ENCODE measurements at regions not wholly inside any gene's neighbourhood (a gene's known extent, or its start where the extent isn't known, plus 50 kb on each side); places are given as distances from the start of the nearest gene placed in this dataset.

DNA sequence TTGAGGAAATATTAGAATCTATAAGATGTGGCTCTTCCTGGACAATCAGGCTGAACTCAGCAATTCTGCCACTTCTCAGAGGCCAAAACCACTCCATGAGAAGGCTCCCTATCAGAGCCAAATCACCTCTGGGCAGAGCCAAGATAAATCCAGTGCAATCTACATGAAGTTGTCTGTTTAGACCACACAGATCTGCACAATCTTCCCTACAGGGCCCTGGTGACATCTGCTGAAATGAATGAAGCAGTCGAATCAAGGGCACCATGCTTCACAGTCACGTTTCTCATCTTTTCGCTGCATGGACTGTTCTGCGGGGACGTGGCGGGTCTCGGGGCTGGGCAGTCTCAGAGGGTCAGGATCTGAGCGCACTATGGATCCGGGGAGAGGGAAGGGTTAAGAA is 60.1 kb upstream of the CD93 start (continued):
- TF ChIP-seq ZNF354C (tag by site-specific recombination; IDR thresholded peaks at IDR 0.05; ENCODE audit: borderline replicate concordance, low read depth): no peak

DNA sequence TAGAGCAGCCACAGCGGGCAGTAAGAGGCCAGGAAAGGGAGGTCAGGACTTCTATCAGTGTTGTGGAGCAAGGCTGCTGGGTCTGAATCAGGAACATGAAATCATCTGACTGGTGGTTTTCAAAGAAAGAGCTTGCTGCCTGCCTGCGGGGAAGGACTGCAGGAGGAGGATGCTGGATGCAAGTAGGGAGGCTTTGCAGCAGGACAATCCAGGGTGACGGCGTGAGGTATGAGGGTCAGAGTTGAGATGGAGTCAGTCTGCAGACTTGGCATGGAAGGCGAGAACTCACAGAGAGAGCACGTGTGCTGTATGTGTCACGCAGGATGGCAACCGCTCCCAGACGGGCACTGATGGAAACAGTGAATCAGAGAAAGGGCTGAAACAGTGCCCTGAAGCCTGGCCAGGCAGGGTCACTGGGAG is 59.2 kb upstream of the CD93 start:
- ChIA-PET POLR2A (no interaction called here), CTCF (no interaction called here)
- Histone ChIP-seq H3K4me1 (ENCODE audit: control insufficient read depth, insufficient read depth, low read length) (no peaks in the 10 kb centered on the region), H3K36me3 (ENCODE audit: control insufficient read depth in 2 of 2, insufficient read depth in 1 of 2, low read length in 2 of 2) (no peaks in the 10 kb centered on the region), H3K9me3 (ENCODE audit: control insufficient read depth, insufficient read depth, low read depth, low read length) (no peaks in the 10 kb centered on the region), H3K27ac (ENCODE audit: extremely low read depth, low read depth, low read length) (no peak overlapping the region), H3K4me3 (ENCODE audit: low read depth, low read length) (no peak overlapping the region)
- TF ChIP-seq ZNF23 (tag by site-specific recombination; IDR thresholded peaks at IDR 0.05; ENCODE audit: borderline replicate concordance) (no peak), ZNF629 (tag by site-specific recombination; IDR thresholded peaks at IDR 0.05) (no peak), ZFP69B (tag by site-specific recombination; IDR thresholded peaks at IDR 0.05) (no peak), ZNF530 (tag by site-specific recombination; IDR thresholded peaks at IDR 0.05; ENCODE audit: low read depth) (no peak)

DNA sequence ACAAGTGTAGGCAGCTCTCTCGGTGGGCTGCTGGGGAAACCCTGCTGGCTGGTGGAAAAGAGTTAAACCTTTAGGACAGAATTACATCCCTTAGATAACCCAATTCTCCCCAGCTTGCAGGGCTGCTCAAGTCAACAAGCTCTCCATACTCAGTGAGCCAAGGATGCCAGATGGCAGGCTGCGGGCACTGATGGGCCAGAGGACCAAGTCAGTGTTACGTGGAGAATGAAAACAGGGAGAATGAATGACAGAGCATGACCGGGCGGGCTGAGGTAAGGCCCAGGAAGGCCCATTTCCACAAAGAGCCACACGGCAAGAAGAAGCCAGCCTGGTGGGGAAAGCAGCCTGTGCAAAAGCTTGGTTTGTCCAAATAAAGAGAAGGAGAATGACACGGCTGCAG is 58.7 kb upstream of the CD93 start:
- H3K27ac ChIP-seq (ENCODE audit: extremely low read depth, low read depth, low read length): no peak overlapping the region
- no peaks in the 10 kb centered on the region for H3K4me1 ChIP-seq (ENCODE audit: control insufficient read depth, insufficient read depth, low read length)
- no peak overlapping the region for H3K4me3 ChIP-seq (ENCODE audit: low read depth, low read length)
- ChIA-PET POLR2A (no interaction called here), CTCF (no interaction called here)
- H3K36me3 ChIP-seq (ENCODE audit: control insufficient read depth in 2 of 2, insufficient read depth in 1 of 2, low read length in 2 of 2): no peaks in the 10 kb centered on the region
- no peaks in the 10 kb centered on the region for H3K9me3 ChIP-seq (ENCODE audit: control insufficient read depth, insufficient read depth, low read depth, low read length)
- TF ChIP-seq ZNF510 (tag by site-specific recombination; IDR thresholded peaks at IDR 0.05; ENCODE audit: insufficient replicate concordance) (no peak), ZBTB7A (tag by site-specific recombination; IDR thresholded peaks at IDR 0.05; ENCODE audit: low read depth) (no peak)
- TF ChIP-seq, protein P1, sequence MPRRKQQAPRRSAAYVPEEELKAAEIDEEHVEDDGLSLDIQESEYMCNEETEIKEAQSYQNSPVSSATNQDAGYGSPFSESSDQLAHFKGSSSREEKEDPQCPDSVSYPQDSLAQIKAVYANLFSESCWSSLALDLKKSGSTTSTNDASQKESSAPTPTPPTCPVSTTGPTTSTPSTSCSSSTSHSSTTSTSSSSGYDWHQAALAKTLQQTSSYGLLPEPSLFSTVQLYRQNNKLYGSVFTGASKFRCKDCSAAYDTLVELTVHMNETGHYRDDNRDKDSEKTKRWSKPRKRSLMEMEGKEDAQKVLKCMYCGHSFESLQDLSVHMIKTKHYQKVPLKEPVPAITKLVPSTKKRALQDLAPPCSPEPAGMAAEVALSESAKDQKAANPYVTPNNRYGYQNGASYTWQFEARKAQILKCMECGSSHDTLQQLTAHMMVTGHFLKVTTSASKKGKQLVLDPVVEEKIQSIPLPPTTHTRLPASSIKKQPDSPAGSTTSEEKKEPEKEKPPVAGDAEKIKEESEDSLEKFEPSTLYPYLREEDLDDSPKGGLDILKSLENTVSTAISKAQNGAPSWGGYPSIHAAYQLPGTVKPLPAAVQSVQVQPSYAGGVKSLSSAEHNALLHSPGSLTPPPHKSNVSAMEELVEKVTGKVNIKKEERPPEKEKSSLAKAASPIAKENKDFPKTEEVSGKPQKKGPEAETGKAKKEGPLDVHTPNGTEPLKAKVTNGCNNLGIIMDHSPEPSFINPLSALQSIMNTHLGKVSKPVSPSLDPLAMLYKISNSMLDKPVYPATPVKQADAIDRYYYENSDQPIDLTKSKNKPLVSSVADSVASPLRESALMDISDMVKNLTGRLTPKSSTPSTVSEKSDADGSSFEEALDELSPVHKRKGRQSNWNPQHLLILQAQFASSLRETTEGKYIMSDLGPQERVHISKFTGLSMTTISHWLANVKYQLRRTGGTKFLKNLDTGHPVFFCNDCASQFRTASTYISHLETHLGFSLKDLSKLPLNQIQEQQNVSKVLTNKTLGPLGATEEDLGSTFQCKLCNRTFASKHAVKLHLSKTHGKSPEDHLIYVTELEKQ (tag by site-specific recombination; IDR thresholded peaks at IDR 0.05; ENCODE audit: borderline replicate concordance): no peak

DNA sequence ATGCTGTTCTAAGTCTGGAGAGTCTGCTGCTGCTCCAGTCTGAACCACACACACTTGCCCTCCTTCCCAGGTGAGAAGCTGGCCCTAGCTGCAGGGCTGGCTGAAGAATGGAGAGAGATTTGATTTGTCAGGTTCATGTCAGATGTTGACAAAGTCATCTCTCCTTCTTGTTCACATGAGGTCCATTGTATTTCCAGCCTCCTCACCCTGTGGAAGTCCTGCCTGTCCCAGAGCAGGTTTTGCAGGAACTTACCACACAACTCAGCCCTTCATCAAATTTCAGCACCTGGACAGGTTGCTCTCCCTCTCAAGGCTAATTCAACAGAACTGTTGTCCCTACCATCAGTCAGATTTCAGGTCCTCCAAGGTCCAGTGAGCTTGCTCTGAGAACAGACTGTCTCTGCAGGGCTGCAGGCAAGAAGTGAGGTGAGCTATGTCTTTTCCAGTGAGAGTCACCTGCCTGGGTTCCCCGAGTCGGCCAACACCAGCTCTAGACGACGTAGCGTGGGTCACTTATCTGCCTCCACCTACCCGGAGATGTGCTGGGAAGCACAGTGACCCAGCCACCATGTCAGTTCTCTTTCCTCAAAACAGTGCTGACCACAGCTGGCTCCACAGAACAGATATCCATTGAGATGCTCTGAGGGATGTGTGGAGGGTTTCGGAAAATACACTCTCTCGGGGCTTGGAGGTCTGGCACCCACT is 58.0 kb upstream of the CD93 start:
- H3K27ac ChIP-seq (ENCODE audit: extremely low read depth, low read depth, low read length): no peak overlapping the region
- H3K36me3 ChIP-seq (ENCODE audit: control insufficient read depth in 2 of 2, insufficient read depth in 1 of 2, low read length in 2 of 2): no peaks in the 10 kb centered on the region
- POLR2A ChIA-PET: no interaction called here
- TF ChIP-seq ZNF140 (tag by site-specific recombination; IDR thresholded peaks at IDR 0.05) (no peak), ZNF114 (tag by site-specific recombination; IDR thresholded peaks at IDR 0.05) (no peak)
- H3K4me3 ChIP-seq (ENCODE audit: low read depth, low read length): no peak overlapping the region
- H3K4me1 ChIP-seq (ENCODE audit: control insufficient read depth, insufficient read depth, low read length): no peaks in the 10 kb centered on the region
- H3K9me3 ChIP-seq (ENCODE audit: control insufficient read depth, insufficient read depth, low read depth, low read length): no peaks in the 10 kb centered on the region
- CTCF ChIA-PET: interaction anchor here (0.6 kb wide), 1 partner anchor 459 kb away, joined by 3 read pairs; no protein-coding TSS in a partner anchor

DNA sequence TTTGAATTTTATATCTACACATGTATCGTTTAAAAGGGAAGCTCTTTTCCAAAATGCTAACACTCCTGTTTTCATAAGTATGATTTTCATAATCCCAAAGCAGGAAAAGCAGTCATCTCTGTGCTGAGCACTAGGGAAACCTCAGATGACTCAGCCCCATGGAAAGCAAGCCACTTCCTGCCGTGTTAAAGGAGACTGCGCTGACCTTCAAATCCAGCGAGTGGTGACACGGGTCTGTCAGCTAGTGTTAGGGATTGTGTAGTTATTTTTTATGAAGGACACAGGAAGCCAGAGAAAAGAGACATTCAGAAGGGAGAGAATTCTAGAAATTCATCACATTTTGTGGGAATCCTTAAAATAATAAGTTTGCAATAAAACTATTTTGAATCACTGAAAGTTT is 57.0 kb upstream of the CD93 start:
- POLR2A ChIA-PET: no interaction called here
- H3K4me3 ChIP-seq (ENCODE audit: low read depth, low read length): no peak overlapping the region

More for the DNA sequence above, 57.0 kb upstream of the CD93 start:
- H3K9me3 ChIP-seq (ENCODE audit: control insufficient read depth, insufficient read depth, low read depth, low read length): no peaks in the 10 kb centered on the region
- no peak for TF ChIP-seq ZNF571 (tag by site-specific recombination; IDR thresholded peaks at IDR 0.05)
- no peak for TF ChIP-seq ZNF391 (tag by site-specific recombination; IDR thresholded peaks at IDR 0.05; ENCODE audit: borderline replicate concordance, low read depth)
- 0 out of 2 replicates have a peak, but pooled peaks have one; percentile 19 for TF ChIP-seq FEZF1 (tag by site-specific recombination; IDR thresholded peaks at IDR 0.05)
- TF ChIP-seq, protein P2, sequence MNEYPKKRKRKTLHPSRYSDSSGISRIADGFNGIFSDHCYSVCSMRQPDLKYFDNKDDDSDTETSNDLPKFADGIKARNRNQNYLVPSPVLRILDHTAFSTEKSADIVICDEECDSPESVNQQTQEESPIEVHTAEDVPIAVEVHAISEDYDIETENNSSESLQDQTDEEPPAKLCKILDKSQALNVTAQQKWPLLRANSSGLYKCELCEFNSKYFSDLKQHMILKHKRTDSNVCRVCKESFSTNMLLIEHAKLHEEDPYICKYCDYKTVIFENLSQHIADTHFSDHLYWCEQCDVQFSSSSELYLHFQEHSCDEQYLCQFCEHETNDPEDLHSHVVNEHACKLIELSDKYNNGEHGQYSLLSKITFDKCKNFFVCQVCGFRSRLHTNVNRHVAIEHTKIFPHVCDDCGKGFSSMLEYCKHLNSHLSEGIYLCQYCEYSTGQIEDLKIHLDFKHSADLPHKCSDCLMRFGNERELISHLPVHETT (tag by site-specific recombination; IDR thresholded peaks at IDR 0.05): no peak
- no peak for TF ChIP-seq ZNF585B (tag by site-specific recombination; IDR thresholded peaks at IDR 0.05)
- TF ChIP-seq PRDM1 (tag by site-specific recombination; IDR thresholded peaks at IDR 0.05): 0 out of 2 replicates have a peak, but pooled peaks have one; percentile 21
- TF ChIP-seq ZFP37 (tag by site-specific recombination; IDR thresholded peaks at IDR 0.05): no peak
- TF ChIP-seq TRIM28 (IDR thresholded peaks at IDR 0.05; ENCODE audit: borderline replicate concordance, low read length): peak; percentile 49; the same call in 1 of the 2 replicates
- no peaks in the 10 kb centered on the region for H3K36me3 ChIP-seq (ENCODE audit: control insufficient read depth in 2 of 2, insufficient read depth in 1 of 2, low read length in 2 of 2)
- CTCF ChIA-PET: interaction anchor here (0.6 to 0.7 kb wide), 2 partner anchors 36 to 386 kb away, joined by 3 read pairs; no protein-coding TSS in a partner anchor
- no peaks in the 10 kb centered on the region for H3K4me1 ChIP-seq (ENCODE audit: control insufficient read depth, insufficient read depth, low read length)
- H3K27ac ChIP-seq (ENCODE audit: extremely low read depth, low read depth, low read length): no peak overlapping the region
